Gastrocnemius medialis (tissue), 4 donors: ENCODE measurements at regions not wholly inside any gene's neighbourhood (a gene's known extent, or its start where the extent isn't known, plus 50 kb on each side); places are given as distances from the start of the nearest gene placed in this dataset.

Source experiments
- CTCF ChIP-seq, 5 experiments: fragments of 450-650 bp in 3 of 5; fragments of 200-600 bp in 2 of 5; sonication (generic) in 2 of 5; IDR thresholded peaks in 4 of 5; conservative IDR thresholded peaks in 1 of 5; 1 replicate in 4 of 5; 2 replicates in 1 of 5; pipeline ENCODE4 v1.5.1; 2016 to 2019; ENCODE audit warnings: antibody characterized with exemption in 5 of 5, mild to moderate bottlenecking in 3 of 5, moderate library complexity in 3 of 5
- POLR2A ChIP-seq, 2 donors: fragments of 450-650 bp; IDR thresholded peaks; one replicate each; pipeline ENCODE4 v1.6.1; 2017; ENCODE audit warnings: antibody characterized with exemption in 2 of 2, mild to moderate bottlenecking in 2 of 2, moderate library complexity in 2 of 2

GRCh38 chr12:111275308-111275707 lies 93.6 kb downstream of the PHETA1 start:
- no peak for TF ChIP-seq CTCF (IDR thresholded peaks at IDR 0.05 in 4 of 5, conservative IDR thresholded peaks at IDR 0.05 in 1 of 5)
- TF ChIP-seq POLR2A (IDR thresholded peaks at IDR 0.05) = no peak
